ENCODE measurements at regions not wholly inside any gene's neighbourhood (a gene's known extent, or its start where the extent isn't known, plus 50 kb on each side); places are given as distances from the start of the nearest gene placed in this dataset.

GRCh38 chr13:106651442-106651841 lies 83.5 kb upstream of the ARGLU1 start:
- no peak for DNase-seq (ENCODE audit: extremely low spot score)
- ChIA-PET CTCF (interaction anchor here (0.7 to 1.7 kb wide), 4 partner anchors 9 to 25 kb away, joined by 3 read pairs; no protein-coding TSS in a partner anchor), POLR2A (no interaction called here)
- TF ChIP-seq CTCF (IDR thresholded peaks at IDR 0.05; ENCODE audit: control extremely low read depth, extremely low read depth, low read depth, missing control alignments): no peak

- TF ChIP-seq CTCF (IDR thresholded peaks at IDR 0.05; ENCODE audit: control extremely low read depth, extremely low read depth, low read depth, missing control alignments): no peak
- ChIA-PET CTCF (interaction anchor here (1.7 kb wide), 1 partner anchor 10 kb away, joined by 3 read pairs; no protein-coding TSS in a partner anchor), POLR2A (no interaction called here)
- no peak for DNase-seq (ENCODE audit: extremely low spot score)
Observed at GRCh38 chr13:106650690-106651205, 82.8 kb upstream of the ARGLU1 start.

GRCh38 chr13:106649495-106649894 lies 81.6 kb upstream of the ARGLU1 start:
- CTCF ChIA-PET: no interaction called here
- POLR2A ChIA-PET: no interaction called here
- no peak for TF ChIP-seq CTCF (IDR thresholded peaks at IDR 0.05; ENCODE audit: control extremely low read depth, extremely low read depth, low read depth, missing control alignments)
- DNase-seq (ENCODE audit: extremely low spot score): no peak

- DNase-seq (ENCODE audit: extremely low spot score): no peak
- TF ChIP-seq CTCF (IDR thresholded peaks at IDR 0.05; ENCODE audit: control extremely low read depth, extremely low read depth, low read depth, missing control alignments): no peak
- POLR2A ChIA-PET: no interaction called here
- CTCF ChIA-PET: interaction anchor here (1.2 kb wide), 1 partner anchor 19 kb away, joined by 3 read pairs; no protein-coding TSS in a partner anchor
Observed at GRCh38 chr13:106640515-106640914, 72.6 kb upstream of the ARGLU1 start.

- CTCF ChIA-PET: interaction anchor here (1.5 kb wide), 1 partner anchor 11 kb away, joined by 3 read pairs; no protein-coding TSS in a partner anchor
- DNase-seq (ENCODE audit: extremely low spot score): no peak
- POLR2A ChIA-PET: no interaction called here
- TF ChIP-seq CTCF (IDR thresholded peaks at IDR 0.05; ENCODE audit: control extremely low read depth, extremely low read depth, low read depth, missing control alignments): no peak
Observed at GRCh38 chr13:106637519-106637918, 69.6 kb upstream of the ARGLU1 start.

- ChIA-PET POLR2A (interaction anchor here (0.7 kb wide), 1 partner anchor 43 kb away, joined by 5 read pairs; no protein-coding TSS in a partner anchor), CTCF (interaction anchor here (1.5 kb wide), 1 partner anchor 10 kb away, joined by 3 read pairs; no protein-coding TSS in a partner anchor)
- no peak for TF ChIP-seq CTCF (IDR thresholded peaks at IDR 0.05; ENCODE audit: control extremely low read depth, extremely low read depth, low read depth, missing control alignments)
- DNase-seq (ENCODE audit: extremely low spot score): no peak
Observed at GRCh38 chr13:106636492-106636891, 68.6 kb upstream of the ARGLU1 start.
